NT2/D1 (cell line): ENCODE measurements at regions not wholly inside any gene's neighbourhood (a gene's known extent, or its start where the extent isn't known, plus 50 kb on each side); places are given as distances from the start of the nearest gene placed in this dataset.

Experiments used
- YY1 ChIP-seq: IDR thresholded peaks from 2 replicates; pipeline ENCODE4 v1.6.1; 2011; ENCODE audit not compliant: insufficient read length, insufficient read depth
- ZNF274 ChIP-seq: IDR thresholded peaks from 2 replicates; pipeline ENCODE4 v1.6.1; 2011; ENCODE audit warnings: mild to moderate bottlenecking, low read depth, low read length

DNA sequence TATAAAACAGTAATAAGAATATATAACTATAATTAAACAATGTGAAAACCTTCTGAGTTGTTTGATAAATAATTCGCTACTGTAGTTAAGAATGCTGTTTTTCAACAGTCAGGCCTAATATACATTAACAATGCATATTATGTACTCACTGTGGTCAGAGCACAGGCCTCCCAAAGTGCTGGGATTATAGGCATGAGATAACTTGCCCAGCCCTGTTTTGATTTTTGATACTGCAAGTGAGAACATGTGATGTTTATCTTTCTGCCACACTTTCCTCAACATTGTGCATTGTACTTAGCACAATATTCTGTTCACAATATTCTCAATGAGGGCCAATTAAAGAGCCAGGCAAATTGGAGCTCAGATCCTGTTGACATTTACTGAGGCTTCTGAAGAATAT, 274.5 kb upstream of the RARB start:
- TF ChIP-seq YY1 (no peak), ZNF274 (no peak)
